ENCODE measurements at regions not wholly inside any gene's neighbourhood (a gene's known extent, or its start where the extent isn't known, plus 50 kb on each side); places are given as distances from the start of the nearest gene placed in this dataset.

DNA sequence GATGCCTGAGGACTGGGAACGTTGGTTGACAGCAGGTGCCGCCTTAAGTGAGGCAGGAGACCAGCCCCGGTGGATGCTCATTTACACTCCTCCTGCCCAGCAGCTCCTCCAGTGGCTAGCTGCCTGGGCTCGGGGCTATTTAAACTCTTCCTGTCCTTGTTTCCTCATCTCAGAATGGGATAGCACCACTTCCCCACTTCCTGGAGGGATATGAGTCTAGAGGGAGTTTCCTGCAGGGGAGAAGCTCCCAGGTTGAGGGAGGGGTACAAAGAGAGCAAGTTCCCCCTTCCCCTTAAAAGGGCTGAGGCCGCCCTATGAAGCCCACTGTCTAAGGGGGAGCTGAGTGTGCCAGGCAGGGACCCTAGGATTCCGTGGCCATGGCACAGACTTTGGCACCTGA lies 311.2 kb downstream of the AACS start (continued):
- TF ChIP-seq SMAD3 (CRISPR knock-in tag; IDR thresholded peaks at IDR 0.05; ENCODE audit: borderline replicate concordance) (no peak), MAX (CRISPR knock-in tag; IDR thresholded peaks at IDR 0.05) (no peak), HMGXB4 (CRISPR knock-in tag; IDR thresholded peaks at IDR 0.05) (no peak), MYBL2 (CRISPR knock-in tag; IDR thresholded peaks at IDR 0.05) (no peak), AFF4 (CRISPR knock-in tag; IDR thresholded peaks at IDR 0.05; ENCODE audit: borderline replicate concordance) (no peak), ZNF232 (CRISPR knock-in tag; IDR thresholded peaks at IDR 0.05) (no peak)

DNA sequence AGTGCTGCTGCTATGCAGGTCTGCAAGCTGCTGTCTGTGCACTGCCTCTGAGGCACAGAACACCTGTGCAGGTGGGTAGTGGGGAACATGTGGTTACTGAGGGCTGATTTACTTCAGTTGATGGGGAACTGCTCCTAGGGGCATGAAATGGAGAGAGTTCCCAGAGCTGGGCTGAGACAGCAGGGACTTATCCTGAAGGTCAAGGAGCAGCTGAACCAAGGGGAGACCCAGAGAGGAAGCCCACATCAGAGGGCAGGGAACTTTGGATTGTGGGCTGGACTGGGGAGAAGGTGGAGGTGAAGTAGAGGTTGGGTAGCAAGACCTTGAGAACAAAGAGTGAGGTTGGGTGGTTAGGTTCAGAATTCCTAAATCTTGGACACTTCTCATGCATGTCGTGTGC lies 311.9 kb downstream of the AACS start:
- DNase-seq (ENCODE audit: low spot score), result no peak
- ChIA-PET CTCF (interaction anchor here (0.5 kb wide), 1 partner anchor 13 kb away, joined by 4 read pairs; no protein-coding TSS in a partner anchor), POLR2A (no interaction called here)
- no peak overlapping the region; the same call in 1 of the 2 replicates for H3K27ac Mint-ChIP-seq
- H3K4me3 Mint-ChIP-seq, result no peak overlapping the region
- no peak for ATAC-seq
- H3K36me3 Mint-ChIP-seq, result peaks cover 23% of the 10 kb centered on the region
- H3K9me3 Mint-ChIP-seq, result peaks cover 8% of the 10 kb centered on the region
- H3K4me1 Mint-ChIP-seq, result peaks cover 7% of the 10 kb centered on the region; the same call in 1 of the 2 replicates
- no peaks in the 10 kb centered on the region for H3K27me3 Mint-ChIP-seq (ENCODE audit: low read depth)
- TF ChIP-seq CBFB (CRISPR knock-in tag; IDR thresholded peaks at IDR 0.05; ENCODE audit: low read depth), result no peak
- TF ChIP-seq ZBTB21 (CRISPR knock-in tag; IDR thresholded peaks at IDR 0.05; ENCODE audit: borderline replicate concordance), result no peak
- no peak for TF ChIP-seq TCF7 (CRISPR knock-in tag; IDR thresholded peaks at IDR 0.05; ENCODE audit: low read depth)
- TF ChIP-seq AFF4 (CRISPR knock-in tag; IDR thresholded peaks at IDR 0.05; ENCODE audit: borderline replicate concordance), result no peak
- TF ChIP-seq SMAD3 (CRISPR knock-in tag; IDR thresholded peaks at IDR 0.05; ENCODE audit: borderline replicate concordance), result no peak
- no peak for TF ChIP-seq CTCF (IDR thresholded peaks at IDR 0.05)
- TF ChIP-seq ATF1 (CRISPR knock-in tag; IDR thresholded peaks at IDR 0.05), result no peak
- TF ChIP-seq MLX (CRISPR knock-in tag; IDR thresholded peaks at IDR 0.05), result no peak
- TF ChIP-seq E2F1 (CRISPR knock-in tag; IDR thresholded peaks at IDR 0.05), result no peak
- no peak for TF ChIP-seq ELF4 (CRISPR knock-in tag; IDR thresholded peaks at IDR 0.05; ENCODE audit: low read depth)
- no peak for TF ChIP-seq NR2C2 (CRISPR knock-in tag; IDR thresholded peaks at IDR 0.05)
